ENCODE measurements at regions not wholly inside any gene's neighbourhood (a gene's known extent, or its start where the extent isn't known, plus 50 kb on each side); places are given as distances from the start of the nearest gene placed in this dataset.
"Not testable (repeated sequence)": the region's sequence is repeated elsewhere in the genome, so short reads cannot be mapped to it uniquely, and the experiment has no call there.

DNA sequence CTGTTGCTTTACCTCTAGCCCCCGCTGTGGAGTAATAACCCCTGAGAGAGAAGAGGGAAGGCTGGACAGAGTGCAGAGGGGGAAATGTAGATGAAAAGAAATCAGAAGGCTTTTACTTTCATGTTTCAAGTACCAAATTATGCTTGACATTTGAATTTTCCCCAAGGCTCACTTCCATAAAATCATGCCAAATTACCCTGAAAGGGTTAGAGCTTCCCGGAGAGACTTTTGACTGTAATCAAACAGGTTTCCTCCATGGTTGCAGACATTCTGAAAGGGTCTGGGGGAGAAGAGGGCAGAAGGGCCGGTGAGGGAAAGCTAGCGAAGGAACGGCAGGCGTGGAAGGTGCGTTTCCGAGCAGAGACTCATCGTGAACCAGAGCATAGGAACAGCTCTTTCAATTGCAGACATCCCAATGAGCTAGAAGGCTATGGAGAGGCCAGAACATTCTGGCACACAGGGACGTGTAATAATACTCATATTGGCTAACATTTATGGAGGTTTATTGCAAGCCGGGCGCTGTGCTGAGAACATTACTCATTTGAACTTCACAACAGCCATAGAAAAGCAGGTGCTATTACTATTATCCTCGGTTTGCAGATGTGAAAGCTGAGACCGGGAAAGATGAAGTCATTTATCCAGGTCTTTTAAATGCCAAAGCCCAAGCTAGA lies 620.8 kb upstream of the AUTS2 start:
- no peak for DNase-seq

DNA sequence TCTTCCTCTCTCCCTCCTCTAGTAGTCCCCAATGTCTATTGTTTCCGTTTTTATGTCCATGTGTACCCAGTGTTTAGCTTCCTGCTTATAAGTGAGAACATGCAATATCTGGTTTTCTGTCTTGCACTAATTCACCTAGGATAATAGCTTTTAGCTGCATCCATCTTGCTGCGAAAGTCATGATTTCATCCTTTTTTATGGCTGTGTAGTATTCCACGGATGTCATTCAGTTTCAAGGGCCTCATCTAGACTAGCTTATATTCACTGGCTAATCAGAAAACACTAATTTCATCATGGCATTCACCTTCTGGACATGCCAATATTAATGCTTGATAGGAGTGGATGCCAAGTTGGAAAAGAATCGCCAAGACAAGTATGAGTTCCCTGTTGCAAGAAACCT lies 619.6 kb upstream of the AUTS2 start:
- no peak for DNase-seq

DNA sequence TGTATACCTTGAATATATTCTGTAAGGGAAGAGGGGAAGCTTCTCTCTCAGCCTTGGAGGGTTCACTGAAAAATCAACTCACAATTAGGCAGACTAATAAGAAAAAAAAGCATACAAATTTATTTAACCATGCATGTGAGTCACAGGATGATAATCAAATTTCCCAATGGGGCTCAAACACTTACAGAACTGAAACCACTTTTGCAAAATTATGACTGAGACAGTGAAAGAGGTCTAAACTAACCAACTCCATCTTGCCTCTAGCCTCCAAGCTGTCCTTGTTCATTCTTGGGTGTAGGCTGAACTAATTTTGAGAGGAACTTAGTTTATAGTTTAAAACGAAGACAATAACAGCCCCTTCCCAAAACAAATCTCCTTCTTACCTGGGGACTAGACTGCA lies 618.3 kb upstream of the AUTS2 start:
- no peak for DNase-seq

DNA sequence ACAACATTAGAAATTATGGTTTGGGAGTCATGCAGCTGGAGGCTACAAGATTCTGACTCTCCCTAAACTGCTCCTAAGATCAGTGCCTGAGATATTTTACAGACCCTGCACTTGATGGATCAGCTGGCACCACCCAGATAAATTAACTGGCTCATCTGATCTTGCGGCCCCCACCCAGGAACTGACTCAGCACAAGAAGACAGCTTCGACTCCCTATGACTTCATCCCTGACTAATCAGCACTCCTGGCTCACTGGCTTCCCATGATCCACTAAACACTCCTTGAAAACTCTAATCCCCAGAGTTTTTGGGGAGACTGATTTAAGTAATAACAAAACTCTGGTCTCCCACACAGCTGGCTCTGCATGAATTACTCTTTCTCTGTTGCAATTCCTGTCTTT lies 617.8 kb upstream of the AUTS2 start:
- DNase-seq: not testable (repeated sequence)

DNA sequence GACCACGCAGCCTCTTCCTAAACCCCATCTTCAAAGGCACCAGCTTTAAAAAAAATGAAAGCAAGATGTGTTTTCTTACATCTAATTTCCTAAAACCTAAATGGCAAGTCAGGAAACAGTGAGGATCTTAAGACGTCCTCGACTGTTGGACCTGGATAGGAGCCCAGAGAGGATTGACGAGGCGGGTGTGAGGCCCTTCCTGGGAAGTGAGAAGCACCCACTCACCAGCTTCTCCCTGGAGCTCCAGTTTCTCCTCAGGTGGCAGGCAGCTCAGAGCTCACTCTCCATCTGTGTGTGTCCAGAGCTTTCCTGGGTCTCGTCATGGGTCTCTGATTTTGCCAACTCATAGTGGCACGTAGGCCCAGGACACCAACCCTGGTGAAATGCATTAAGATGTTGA lies 614.0 kb upstream of the AUTS2 start:
- no peak for DNase-seq

DNA sequence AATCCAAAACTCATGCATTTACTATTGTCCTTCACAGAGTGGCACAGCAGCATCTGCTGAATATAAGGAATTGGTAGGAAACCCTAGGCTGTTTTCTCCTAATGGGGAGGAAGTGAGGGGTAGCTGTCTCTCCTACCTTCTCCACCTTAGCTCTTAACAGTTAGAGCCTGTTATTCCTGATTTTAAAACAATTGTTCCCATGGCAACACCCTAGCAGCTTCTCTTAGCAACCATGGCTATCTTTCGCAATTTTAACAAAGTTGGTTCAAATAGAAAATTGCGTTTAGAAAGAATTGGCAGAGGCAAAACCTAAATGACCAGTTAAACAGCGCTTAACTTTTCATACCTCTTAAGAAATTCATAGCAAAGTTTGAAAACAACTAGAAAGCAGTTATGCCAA lies 603.4 kb upstream of the AUTS2 start:
- no peak for DNase-seq

DNA sequence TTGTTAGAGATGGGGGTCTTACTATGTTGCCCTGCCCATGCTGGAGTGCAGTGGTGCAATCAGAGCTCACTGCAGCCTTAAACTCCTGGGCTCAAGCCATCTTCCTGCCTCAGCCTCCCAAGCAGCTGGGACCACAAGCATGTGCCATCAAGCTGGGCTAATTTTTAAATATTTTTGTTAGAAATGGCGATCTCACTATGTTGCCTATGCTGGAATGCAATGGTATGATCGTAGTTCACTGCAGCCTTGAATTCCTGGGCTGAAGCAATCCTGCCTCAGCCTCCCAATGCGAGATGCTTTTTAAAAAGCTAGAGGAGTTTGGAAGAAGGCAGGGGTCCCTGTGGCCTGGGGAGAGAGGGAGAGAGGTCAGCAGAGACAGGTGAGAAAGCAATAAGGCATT lies 600.1 kb upstream of the AUTS2 start:
- DNase-seq: no peak

DNA sequence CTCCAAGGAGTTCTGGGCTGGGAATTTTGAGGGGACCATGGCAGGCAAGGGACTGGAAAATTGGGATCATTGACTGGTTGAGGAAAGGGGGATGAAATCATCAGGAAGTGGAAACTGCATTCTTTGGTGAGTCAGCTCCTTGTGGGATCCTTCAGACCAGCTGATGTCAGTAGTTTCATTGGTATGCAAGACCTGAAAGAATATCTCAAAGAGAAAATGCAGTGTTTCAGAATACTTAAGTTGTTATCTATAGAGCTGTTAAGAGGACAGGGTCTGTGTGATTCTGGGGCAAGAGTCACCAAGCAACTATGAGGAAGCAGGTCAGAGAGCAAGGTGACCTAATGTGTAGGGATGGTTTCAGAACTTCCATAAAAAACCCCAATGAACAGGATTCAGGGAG lies 595.9 kb upstream of the AUTS2 start:
- DNase-seq: no peak

DNA sequence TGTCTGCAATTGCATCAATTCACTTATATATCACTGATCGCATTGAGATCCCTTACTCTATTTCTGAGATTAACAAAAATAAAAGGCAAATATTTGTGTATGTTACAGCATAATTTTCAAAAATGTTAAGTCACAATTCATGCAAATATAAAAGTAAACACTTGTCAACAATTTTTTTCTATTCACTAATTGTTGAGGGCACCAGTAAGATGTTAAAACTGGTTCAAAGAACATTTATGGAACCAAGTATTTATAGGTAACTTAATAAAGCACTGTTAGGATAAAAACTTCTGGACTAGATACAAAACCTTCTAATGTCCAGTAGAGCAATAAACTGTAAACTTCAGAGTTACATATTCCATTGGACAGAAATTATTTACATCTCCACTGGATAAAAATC lies 586.1 kb upstream of the AUTS2 start:
- DNase-seq: no peak

DNA sequence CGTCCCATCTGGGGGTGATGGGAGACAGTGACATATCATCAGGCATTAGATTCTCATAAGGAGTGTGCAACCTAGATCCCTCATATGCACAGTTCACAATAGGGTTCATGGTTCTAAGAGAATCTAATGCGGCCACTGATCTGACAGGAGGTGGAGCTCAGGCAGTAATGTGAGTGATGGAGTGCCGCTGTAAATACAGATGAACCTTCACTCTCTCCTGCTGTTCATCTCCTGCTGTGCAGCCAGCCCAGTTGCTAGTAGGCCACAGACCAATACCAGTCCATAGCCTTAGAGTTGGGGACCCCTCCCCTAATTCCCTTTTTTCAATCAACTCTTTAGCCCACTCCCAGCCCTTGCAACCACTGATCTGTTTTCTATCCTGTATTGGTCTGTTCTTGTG lies 581.1 kb upstream of the AUTS2 start:
- DNase-seq: no peak

DNA sequence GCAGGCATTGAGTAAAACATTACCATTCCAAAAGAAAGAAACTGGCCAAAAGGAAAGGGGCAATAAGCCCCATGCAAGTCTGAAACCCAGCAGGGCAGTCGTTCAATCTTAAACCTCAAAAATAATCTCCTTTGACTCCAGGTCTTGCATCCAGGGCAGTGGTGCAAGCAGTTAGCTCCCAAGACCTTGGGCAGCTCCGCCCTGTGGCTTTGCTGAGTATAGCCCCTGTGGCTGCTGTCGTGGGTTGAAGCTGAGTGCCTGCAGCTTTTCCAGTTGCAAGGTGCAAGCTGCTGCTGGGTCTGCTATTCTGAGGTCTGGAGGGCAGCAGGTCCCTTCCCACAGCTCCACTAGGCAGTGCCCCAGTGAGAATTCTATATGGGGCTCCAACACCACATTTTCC lies 580.1 kb upstream of the AUTS2 start:
- DNase-seq: no peak

DNA sequence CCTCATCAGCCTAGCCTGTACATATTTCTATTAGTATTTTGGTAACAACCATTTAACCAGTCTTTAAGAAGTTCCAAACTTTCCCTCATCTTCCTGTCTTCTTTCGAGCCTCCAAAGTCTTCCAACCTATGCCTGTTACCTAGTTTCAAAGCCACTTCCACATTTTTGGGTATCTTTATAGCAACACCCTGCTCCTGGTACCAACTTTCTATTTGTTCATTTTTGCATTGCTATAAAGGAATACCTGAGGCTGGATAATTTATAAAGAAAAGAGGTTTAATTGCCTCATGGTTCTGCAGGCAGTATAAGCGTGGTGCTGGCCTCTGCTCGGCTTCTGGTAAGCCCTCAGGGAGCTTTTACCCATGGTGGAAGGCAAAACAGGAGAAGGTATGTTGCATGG lies 578.8 kb upstream of the AUTS2 start:
- DNase-seq: no peak

DNA sequence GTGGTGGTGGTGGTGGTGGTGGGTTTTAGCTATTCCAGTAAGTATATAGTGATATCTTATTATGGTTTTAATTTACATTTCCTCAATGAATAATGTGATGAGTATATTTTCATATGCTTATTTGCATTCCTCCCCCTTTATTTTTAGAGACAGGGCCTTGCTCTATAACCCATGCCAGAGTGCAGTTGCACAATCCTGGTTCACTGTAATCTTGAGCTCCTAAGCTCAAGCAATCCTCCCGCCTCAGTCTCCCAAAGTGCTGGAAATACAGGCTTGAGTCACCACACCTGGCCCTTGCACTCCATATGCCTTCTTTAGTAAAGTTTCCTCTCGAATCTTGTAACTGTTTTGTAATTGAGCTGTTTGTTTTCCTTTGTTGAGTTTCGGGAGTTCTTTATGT lies 577.7 kb upstream of the AUTS2 start:
- DNase-seq: no peak

DNA sequence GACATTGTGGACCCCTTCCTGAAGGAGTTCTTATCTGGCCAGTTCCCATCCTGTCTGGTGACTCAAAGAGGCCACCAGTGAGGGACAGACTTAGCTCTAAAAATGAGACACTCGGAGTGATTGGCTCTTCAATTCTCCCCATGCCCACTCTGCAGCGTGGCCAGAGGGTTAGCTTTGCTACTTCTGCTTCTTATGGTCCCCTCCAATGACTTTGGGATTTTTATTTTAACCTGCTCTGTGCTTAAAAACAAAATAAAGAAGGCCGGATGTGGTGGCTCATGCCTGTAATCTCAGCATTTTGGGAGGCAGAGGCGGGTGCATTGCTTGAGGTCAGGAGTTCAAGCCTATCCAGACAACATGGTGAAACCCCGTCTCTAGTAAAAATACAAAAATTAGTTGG lies 573.0 kb upstream of the AUTS2 start:
- no peak for DNase-seq

DNA sequence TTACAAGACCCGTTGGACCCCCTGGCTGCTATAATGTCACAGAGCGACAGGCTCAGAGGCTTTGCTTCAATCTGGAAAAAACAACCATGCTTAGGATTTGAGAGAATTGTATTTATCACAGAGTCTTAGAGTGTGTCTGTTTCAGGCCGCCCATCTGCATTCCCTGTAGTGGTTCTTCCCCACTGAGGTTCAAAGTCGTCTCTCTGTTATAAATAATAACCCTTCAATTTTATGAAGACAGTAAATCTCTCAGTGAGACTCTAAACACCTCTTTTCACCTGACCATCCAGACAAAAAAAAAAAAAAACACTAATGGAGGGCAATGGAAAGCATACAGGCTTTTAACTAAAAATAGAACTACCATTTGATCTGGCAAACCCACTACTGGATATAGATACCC lies 565.4 kb upstream of the AUTS2 start:
- DNase-seq: no peak

DNA sequence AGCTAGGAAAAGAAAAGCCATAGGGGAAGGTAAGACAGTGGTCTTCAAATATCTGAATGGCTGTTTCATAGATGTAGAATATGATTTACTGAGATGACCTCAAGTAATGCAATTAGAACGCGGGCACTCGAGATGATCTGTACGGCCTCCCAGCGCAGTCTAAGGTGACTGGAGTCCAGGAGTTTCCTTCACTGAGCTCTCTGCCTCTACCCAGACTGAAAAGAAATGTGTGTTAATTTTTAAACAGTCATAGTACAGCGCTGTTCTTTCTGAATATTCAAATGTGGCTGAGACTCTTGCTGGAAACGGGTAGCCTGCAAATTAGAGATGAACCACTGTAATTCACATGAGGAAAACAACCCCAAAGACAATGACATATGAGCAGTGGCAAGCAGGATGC lies 562.4 kb upstream of the AUTS2 start:
- DNase-seq: no peak

DNA sequence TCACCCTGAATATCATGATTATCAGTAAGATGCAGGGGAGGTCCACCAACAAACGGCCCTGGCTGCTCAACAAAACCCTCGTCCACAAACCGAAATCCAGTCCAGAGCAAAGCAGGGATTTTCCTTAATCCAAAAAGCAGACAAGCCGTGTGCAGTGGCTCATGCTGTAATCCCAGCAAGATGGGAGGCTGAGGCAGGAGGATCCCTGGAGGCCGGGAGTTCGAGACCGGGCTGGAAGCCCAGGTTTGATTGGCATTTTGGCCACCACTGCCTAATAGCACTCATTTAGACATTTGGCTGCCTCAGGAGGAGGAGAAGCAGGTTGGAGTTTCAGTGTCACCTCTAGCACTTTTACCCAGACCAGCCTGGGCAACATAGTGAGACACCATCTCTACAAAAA lies 562.0 kb upstream of the AUTS2 start:
- no peak for DNase-seq

DNA sequence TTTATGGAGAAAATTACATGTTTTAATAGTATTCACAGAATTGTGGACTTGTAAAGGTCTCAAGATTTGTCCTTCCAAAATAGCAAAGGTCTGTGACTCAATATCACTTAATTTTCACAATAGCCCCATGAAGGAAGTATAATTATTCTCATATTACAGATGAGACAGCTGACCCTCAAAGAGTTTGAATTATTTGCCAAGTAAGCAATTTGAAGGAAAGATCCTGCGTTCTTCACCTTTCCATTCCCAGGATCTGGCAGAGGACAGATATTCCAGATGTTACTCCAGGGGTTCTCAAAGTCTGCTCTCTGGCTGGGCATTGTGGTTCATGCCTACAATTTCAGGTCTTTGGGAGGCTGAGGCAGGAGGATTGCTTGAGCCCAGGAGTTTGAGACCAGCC lies 559.4 kb upstream of the AUTS2 start:
- no peak for DNase-seq

DNA sequence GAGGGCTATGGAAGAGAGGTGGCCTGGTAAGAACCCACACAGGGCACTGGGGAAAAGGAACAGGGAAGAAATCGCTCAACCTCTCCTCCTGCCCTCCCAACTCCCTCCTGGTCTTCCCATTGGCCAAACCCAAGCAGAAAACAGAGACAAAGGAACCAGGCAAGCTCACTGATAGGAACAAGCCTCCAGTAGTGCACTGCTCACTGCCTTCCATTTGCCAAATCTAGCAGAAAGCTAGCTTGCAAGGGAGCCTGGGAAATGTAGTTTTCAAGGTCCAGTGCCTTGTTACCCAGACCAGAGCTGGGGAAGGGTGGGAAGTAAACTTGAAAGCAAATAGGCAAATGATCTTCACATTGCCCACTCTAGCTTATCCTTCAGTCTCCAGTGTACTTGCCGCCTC lies 556.1 kb upstream of the AUTS2 start:
- no peak for DNase-seq

DNA sequence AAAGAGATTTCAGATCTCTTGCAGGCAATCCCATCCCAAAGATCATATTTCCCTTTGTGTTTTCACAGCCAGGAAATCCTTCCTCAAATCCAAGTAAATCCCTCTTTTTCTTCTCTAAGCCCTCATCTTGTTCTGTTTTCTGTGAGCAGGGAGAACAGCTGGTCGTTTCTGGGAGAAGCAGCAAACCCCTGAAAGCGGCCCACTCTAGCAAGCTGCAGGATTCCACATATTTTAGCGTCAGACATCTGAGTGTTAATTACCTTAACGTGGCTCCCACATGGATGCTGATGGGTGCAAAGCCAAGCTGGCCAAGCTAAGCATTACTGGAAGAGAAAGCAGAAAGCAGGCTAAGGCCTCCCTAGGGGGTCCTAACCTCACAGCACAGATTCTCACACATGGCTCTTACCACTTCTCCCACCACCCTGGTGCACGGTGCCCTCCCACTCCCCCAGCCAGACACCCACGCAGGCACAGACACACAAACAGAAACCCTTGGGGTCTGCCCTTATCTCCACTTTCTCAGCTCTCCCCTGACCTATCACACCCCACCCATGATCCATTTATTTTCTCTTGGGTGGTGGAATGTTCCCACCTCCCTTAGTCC lies 551.0 kb upstream of the AUTS2 start:
- DNase-seq: no peak

DNA sequence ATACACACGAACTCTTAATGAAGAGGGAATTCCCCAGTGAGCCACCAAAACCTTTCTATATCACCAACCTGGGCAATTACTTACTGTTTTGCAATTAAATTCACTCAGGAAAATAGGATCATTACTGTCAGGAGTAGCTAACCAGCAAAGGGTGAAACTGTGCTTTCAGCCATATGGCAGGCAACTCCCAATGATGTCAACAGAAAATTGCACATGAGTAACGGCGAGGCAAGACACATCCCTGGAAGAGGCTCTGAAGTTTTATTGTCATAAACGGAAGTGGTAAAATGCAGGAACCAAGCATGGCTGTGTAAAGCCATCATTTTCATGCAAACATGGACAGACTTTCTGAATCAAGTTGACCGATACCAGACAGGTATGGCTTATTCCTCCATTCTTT lies 548.9 kb upstream of the AUTS2 start:
- no peak for DNase-seq

DNA sequence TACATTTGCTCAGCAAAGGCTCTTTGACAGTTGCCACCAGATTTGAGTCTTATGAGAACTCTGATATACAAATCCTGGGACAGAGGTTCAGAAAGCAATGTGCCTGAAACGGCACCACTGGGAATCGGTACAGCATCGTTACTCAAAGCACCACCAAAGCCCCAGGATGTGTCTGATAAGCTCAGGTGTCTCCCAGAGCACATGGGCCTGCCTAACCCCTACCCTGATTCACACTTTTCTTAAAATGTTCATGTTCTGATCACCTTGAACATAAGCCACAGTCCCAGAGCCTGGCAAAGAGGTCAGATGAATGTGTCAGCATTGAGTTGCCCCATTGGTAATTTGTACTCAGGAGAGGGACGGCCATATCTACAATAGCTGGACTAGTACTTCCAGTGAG lies 545.8 kb upstream of the AUTS2 start:
- DNase-seq: no peak

DNA sequence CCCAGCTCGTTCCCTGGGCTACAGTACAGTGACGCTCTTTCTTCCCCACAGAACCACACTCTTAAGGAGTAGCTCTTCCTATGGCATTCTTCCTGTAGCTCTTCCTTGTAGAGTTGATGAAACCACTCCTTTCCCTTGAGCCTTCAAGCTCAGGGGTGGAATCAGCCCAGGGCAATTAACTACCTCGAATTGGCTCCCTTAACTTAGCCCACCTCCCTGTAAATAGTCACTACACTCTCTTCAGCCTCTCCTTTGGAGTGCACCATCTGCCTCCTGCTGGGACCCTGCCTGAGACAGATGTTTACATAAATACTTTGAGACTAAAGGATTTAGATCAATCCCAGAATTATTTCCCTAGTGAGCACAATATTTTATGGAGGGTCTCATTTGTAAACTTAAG lies 537.8 kb upstream of the AUTS2 start:
- DNase-seq: no peak

DNA sequence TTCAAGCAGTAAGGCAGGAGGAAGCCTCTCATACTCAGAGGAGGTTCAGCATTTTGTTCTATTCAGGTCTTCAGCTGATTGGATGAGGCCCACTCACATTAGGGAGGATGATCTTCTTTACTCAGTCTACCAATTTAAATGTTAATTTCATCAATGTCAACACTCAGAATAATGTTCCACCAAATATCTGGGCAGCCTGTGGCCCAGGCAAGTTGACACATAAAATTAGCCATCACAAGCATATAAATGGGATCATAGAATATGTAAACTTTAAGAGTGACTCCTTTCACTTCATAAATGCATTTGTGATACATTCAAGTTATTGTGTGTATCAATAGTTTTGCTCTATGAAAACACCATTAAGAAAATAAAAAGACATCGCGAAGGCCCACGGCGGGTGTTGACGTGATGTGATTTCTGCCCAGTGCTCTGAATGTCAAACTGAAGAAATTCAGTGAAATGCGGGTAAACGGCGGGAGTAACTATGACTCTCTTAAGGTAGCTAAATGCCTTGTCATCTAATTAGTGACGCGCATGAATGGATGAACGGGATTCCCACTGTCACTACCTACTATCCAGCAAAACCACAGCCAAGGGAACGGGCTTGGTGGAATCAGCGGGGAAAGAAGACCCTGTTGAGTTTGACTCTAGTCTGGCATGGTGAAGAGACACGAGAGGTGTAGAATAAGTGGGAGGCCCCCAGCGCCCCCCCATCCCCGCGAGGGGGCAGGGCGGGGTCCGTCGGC lies 536.1 kb upstream of the AUTS2 start:
- DNase-seq: no peak

DNA sequence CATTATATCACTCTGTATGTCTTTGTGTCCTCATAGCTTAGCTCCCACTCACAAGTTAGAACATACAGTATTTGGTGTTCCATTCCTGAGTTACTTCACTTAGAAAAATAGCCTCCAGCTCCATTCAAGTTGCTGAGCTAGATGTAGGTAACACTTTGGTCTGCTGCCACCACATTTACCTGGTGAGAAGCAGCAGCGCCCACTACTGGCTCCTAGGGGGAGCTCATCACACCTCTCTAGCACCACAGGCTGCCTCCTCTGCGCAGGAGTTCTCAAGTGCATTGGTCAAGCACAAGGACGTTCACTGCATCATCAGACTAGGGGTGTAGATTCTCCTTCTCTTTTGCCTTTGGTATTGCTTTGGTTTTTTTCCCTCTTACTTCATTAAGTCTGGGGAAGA lies 530.9 kb upstream of the AUTS2 start:
- DNase-seq: no peak

Measured in GOT3 (cell line).